Choroid plexus epithelial cell (primary cell): ENCODE measurements at regions not wholly inside any gene's neighbourhood (a gene's known extent, or its start where the extent isn't known, plus 50 kb on each side); places are given as distances from the start of the nearest gene placed in this dataset.

Experiments used
- DNase-seq: peaks from one replicate; pipeline ENCODE4 v3.0.0-alpha.2; 2010; ENCODE audit warnings: low read depth
- H3K4me3 ChIP-seq: 2 replicates; pipeline ENCODE4 v1.5.1; 2011; ENCODE audit warnings: low read depth, mild to moderate bottlenecking, control low read depth, low read length, moderate library complexity
- CTCF ChIP-seq: conservative IDR thresholded peaks from 2 replicates; pipeline ENCODE4 v1.5.1; 2011; ENCODE audit warnings: low read depth, mild to moderate bottlenecking, control low read depth, inconsistent platforms, low read length, moderate library complexity

GRCh38 chr3:147471741-147472140, 62.6 kb downstream of the ZIC1 start:
- H3K4me3 ChIP-seq = no peak overlapping the region
- TF ChIP-seq CTCF = no peak
- DNase-seq = no peak

GRCh38 chr3:147472846-147473245, 63.7 kb downstream of the ZIC1 start:
- DNase-seq = peak; percentile 9
- no peak for TF ChIP-seq CTCF
- H3K4me3 ChIP-seq = no peak overlapping the region

GRCh38 chr3:147483145-147483544, 74.0 kb downstream of the ZIC1 start:
- H3K4me3 ChIP-seq = no peak overlapping the region
- DNase-seq = no peak
- no peak for TF ChIP-seq CTCF

- no peak for DNase-seq
- no peak for TF ChIP-seq CTCF
Measured at GRCh38 chr3:147483578-147483977, 74.4 kb downstream of the ZIC1 start.

GRCh38 chr3:147493065-147493464, 83.9 kb downstream of the ZIC1 start:
- TF ChIP-seq CTCF = no peak
- no peak overlapping the region for H3K4me3 ChIP-seq
- no peak for DNase-seq

More at GRCh38 chr3:147483578-147483977, 74.4 kb downstream of the ZIC1 start:
- H3K4me3 ChIP-seq = no peak overlapping the region

- peak; percentile 41 for DNase-seq
- TF ChIP-seq CTCF = no peak
- H3K4me3 ChIP-seq = no peak overlapping the region
Measured at GRCh38 chr3:147493666-147494065, 84.5 kb downstream of the ZIC1 start.

- no peak overlapping the region for H3K4me3 ChIP-seq
- no peak for DNase-seq
- TF ChIP-seq CTCF = no peak
Measured at GRCh38 chr3:147497286-147497685, 88.1 kb downstream of the ZIC1 start.
